Right lobe of liver (tissue), 4 donors: ENCODE measurements at regions not wholly inside any gene's neighbourhood (a gene's known extent, or its start where the extent isn't known, plus 50 kb on each side); places are given as distances from the start of the nearest gene placed in this dataset.

Source experiments
- POLR2A ChIP-seq: fragments of 450-650 bp; IDR thresholded peaks from one replicate; pipeline ENCODE4 v1.6.1; 2017; ENCODE audit warnings: antibody characterized with exemption, mild to moderate bottlenecking
- TF ChIP-seq, protein P1 (sequence below), 4 donors: fragments of 200-600 bp in 3 of 4; fragments of 450-650 bp in 1 of 4; IDR thresholded peaks; one replicate each; pipeline versions ENCODE4 v1.5.1 to v1.8.0; 2016 to 2022; ENCODE audit warnings: antibody characterized with exemption in 4 of 4, mild to moderate bottlenecking in 2 of 4
- donor health status: DM: no; HTN: no; CAD: no.
- donor health status: DM: no; HTN: no; CAD: no.
- donor health status: DM: no; HTN: yes; CAD: no.

GRCh38 chr22:49328630-49329405, 498.9 kb downstream of the BRD1 start:
- TF ChIP-seq, protein P1, sequence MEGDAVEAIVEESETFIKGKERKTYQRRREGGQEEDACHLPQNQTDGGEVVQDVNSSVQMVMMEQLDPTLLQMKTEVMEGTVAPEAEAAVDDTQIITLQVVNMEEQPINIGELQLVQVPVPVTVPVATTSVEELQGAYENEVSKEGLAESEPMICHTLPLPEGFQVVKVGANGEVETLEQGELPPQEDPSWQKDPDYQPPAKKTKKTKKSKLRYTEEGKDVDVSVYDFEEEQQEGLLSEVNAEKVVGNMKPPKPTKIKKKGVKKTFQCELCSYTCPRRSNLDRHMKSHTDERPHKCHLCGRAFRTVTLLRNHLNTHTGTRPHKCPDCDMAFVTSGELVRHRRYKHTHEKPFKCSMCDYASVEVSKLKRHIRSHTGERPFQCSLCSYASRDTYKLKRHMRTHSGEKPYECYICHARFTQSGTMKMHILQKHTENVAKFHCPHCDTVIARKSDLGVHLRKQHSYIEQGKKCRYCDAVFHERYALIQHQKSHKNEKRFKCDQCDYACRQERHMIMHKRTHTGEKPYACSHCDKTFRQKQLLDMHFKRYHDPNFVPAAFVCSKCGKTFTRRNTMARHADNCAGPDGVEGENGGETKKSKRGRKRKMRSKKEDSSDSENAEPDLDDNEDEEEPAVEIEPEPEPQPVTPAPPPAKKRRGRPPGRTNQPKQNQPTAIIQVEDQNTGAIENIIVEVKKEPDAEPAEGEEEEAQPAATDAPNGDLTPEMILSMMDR (IDR thresholded peaks at IDR 0.05): no peak
- TF ChIP-seq POLR2A: no peak
